K562 (cell line): ENCODE measurements at regions not wholly inside any gene's neighbourhood (a gene's known extent, or its start where the extent isn't known, plus 50 kb on each side); places are given as distances from the start of the nearest gene placed in this dataset.
A peak's percentile ranks its signal among the peaks of the same experiment; 100 is the strongest.

Experiments
- ATAC-seq: fragments of 200-7000 bp; cut with Tn5 transposase; 3 replicates; pipeline ENCODE4 v1.9.1; 2020; ENCODE audit warnings: moderate library complexity
- BruUV-seq: library from RNA; stranded (reverse); fragments of 400-500 nt; replicated peaks from 2 replicates; lab custom pipeline; 2021; lab: Mats Ljungman, UMichigan
- CTCF ChIA-PET: fragments of 300-600 bp; formaldehyde crosslinking; extraction: SDS; loops from one replicate; lab custom pipeline; 2021; ENCODE audit warnings: low intra/inter-chr PET ratio; lab: Yijun Ruan, JAX
- POLR2A ChIA-PET: fragments of 300-600, 350-650 bp; sonication (Branson Sonifier 250); formaldehyde crosslinking; extraction: SDS; loops from one replicate; lab custom pipeline; 2021; ENCODE audit warnings: antibody characterized with exemption, inconsistent platforms; lab: Yijun Ruan, JAX
- DNase-seq, 4 experiments: peaks; one replicate each; pipeline versions ENCODE4 v3.0.0 to v3.0.0-alpha.2; 2011 to 2018; ENCODE audit warnings: low spot score in 3 of 4, mixed read lengths in 3 of 4; ENCODE audit errors: extremely low read depth in 1 of 4
- FAIRE-seq: peaks from 2 replicates; lab custom pipeline; 2011; peaks lifted over from hg19 to GRCh38; lab: Jason Lieb, UNC
- H2AFZ ChIP-seq: 2 replicates; pipeline ENCODE4 v1.6.0; 2011; ENCODE audit warnings: low read depth, low read length, control low read depth, inconsistent platforms
- H3K27ac ChIP-seq: fragments of 200-600 bp; 3 replicates; pipeline ENCODE4 v1.8.0; 2011; ENCODE audit warnings: low read depth, mild to moderate bottlenecking, control low read depth, inconsistent platforms, low read length, moderate library complexity, mixed read lengths; ENCODE audit errors: extremely low read depth
- H3K27me3 ChIP-seq, 2 experiments: fragments of 300-600 bp in 1 of 2; 2 replicates in 1 of 2; 3 replicates in 1 of 2; pipeline versions ENCODE4 v1.6.0 to v1.8.0; 2011; ENCODE audit warnings: inconsistent platforms in 2 of 2, low read length in 2 of 2, mild to moderate bottlenecking in 1 of 2, mixed read lengths in 1 of 2, moderate library complexity in 1 of 2; ENCODE audit not compliant: control insufficient read depth in 2 of 2, insufficient read depth in 2 of 2
- H3K36me3 ChIP-seq: fragments of 300-600 bp; 3 replicates; pipeline ENCODE4 v1.8.0; 2011; ENCODE audit warnings: mild to moderate bottlenecking, low read length, inconsistent platforms; ENCODE audit not compliant: control insufficient read depth, insufficient read depth
- H3K4me1 ChIP-seq, 2 experiments: fragments of 200-600 bp in 1 of 2; replicated peaks in 1 of 2; 2 replicates in 1 of 2; 3 replicates in 1 of 2; pipeline versions ENCODE4 v1.5.1 to v1.8.0; 2011; ENCODE audit warnings: inconsistent platforms in 2 of 2, low read length in 2 of 2, mild to moderate bottlenecking in 1 of 2, mixed read lengths in 1 of 2, moderate library complexity in 1 of 2; ENCODE audit not compliant: control insufficient read depth in 2 of 2, insufficient read depth in 2 of 2
- H3K4me2 ChIP-seq: 2 replicates; pipeline ENCODE4 v1.6.1; 2011; ENCODE audit warnings: low read length, control low read depth, inconsistent platforms, mixed read lengths; ENCODE audit not compliant: insufficient read depth
- H3K4me3 ChIP-seq: fragments of 200-600 bp; sonication (generic), shearing (Covaris generic); 2 replicates; pipeline ENCODE4 v1.5.1; 2016; ENCODE audit warnings: control low read depth, inconsistent platforms
- H3K79me2 ChIP-seq: fragments of 200-600 bp; 3 replicates; pipeline ENCODE4 v1.8.0; 2011; ENCODE audit warnings: low read length, inconsistent platforms; ENCODE audit not compliant: control insufficient read depth, insufficient read depth
- H3K9ac ChIP-seq, 2 experiments: 2 replicates each; pipeline versions ENCODE4 v1.6.0 to v1.6.1; 2011; ENCODE audit warnings: low read depth in 2 of 2, low read length in 2 of 2, control low read depth in 1 of 2, inconsistent platforms in 1 of 2, mild to moderate bottlenecking in 1 of 2, mixed read lengths in 1 of 2; ENCODE audit not compliant: insufficient read depth in 1 of 2
- H3K9me1 ChIP-seq: one replicate; pipeline ENCODE4 v1.6.0; 2011; ENCODE audit warnings: inconsistent platforms, mild to moderate bottlenecking, low read length, moderate library complexity; ENCODE audit not compliant: control insufficient read depth, insufficient read depth
- H3K9me3 ChIP-seq: replicated peaks from 2 replicates; pipeline ENCODE4 v1.5.1; 2011; ENCODE audit warnings: low read depth, low read length, inconsistent platforms; ENCODE audit not compliant: control insufficient read depth, insufficient read depth
- H4K20me1 ChIP-seq: replicated peaks from 2 replicates; pipeline ENCODE4 v1.6.1; 2011; ENCODE audit warnings: low read length, inconsistent platforms, mixed read lengths; ENCODE audit not compliant: control insufficient read depth, insufficient read depth
- BDP1 ChIP-seq: IDR thresholded peaks from 3 replicates; pipeline ENCODE4 v1.6.1; 2011; ENCODE audit not compliant: insufficient read length, insufficient read depth
- ELF2 ChIP-seq: fragments of 250-450 bp; sonication (Bioruptor Pico); IDR thresholded peaks from 2 replicates; pipeline ENCODE4 v1.5.0; 2021; ENCODE audit warnings: mild to moderate bottlenecking
- RBM15 ChIP-seq: fragments of 200-400 bp; formaldehyde crosslinking; IDR thresholded peaks from 2 replicates; pipeline ENCODE4 v1.6.1; 2018; ENCODE audit warnings: mild to moderate bottlenecking, low read length, moderate library complexity; ENCODE audit not compliant: insufficient read depth
- STAT6 ChIP-seq: sonication (generic); formaldehyde crosslinking; IDR thresholded peaks from 2 replicates; pipeline ENCODE4 v1.8.1; 2023; ENCODE audit warnings: mild to moderate bottlenecking, missing genetic modification reagents
- ZNF224 ChIP-seq: sonication (generic); formaldehyde crosslinking; IDR thresholded peaks from 2 replicates; pipeline ENCODE4 v1.8.0; 2022; ENCODE audit warnings: mild to moderate bottlenecking, missing genetic modification reagents
- ZSCAN32 ChIP-seq: fragments of 450-650 bp; formaldehyde crosslinking; IDR thresholded peaks from 2 replicates; pipeline ENCODE4 v1.4.0; 2020; ENCODE audit warnings: mild to moderate bottlenecking, moderate library complexity
- WGBS: fragments of 100-300 bp; shearing (Covaris generic); methylation state at CpG from one replicate; pipeline ENCODE4 v1.1.6; 2016; ENCODE audit warnings: low coverage, mixed read lengths; ENCODE audit not compliant: insufficient coverage; ENCODE audit errors: missing lambda C conversion rate; 5-methylcytosine and 5-hydroxymethylcytosine counted together
- in situ Hi-C: fragments of 300-500 bp; cut with MboI; formaldehyde crosslinking; loops from 4 replicates; pipeline ENCODE4 v1.15.0; 2018; ENCODE audit warnings: inconsistent platforms, mixed read lengths
- intact Hi-C: fragments of 100-400 bp; cut with micrococcal nuclease; formaldehyde crosslinking; loops from 2 replicates; pipeline ENCODE4 v1.14.2; 2022

- Histone ChIP-seq H3K4me2 (no peak overlapping the region), H3K27ac (no peak overlapping the region), H3K79me2 (no peaks in the 10 kb centered on the region), H3K36me3 (no peaks in the 10 kb centered on the region), H3K27me3 (no peaks in the 10 kb centered on the region), H3K9ac (peak overlapping the region in 1 of 2 experiments; percentile 85; a peak in 1 of 4 replicates), H4K20me1 (no peaks in the 10 kb centered on the region), H2AFZ (no peak overlapping the region), H3K9me1 (no peaks in the 10 kb centered on the region), H3K4me3 (no peak overlapping the region), H3K9me3 (no peaks in the 10 kb centered on the region), H3K4me1 (peaks cover 6 to 34% of the 10 kb centered on the region in 2 experiments; a peak in 4 of 5 replicates)
- 62% methylated on average over 7 of the region's 20 CpGs for WGBS
- no TSS peak for BruUV-seq
- ATAC-seq (no peak), DNase-seq (no peak), FAIRE-seq (no peak)
- no peak for TF ChIP-seq STAT6 (CRISPR knock-in tag)
- no peak for TF ChIP-seq ZSCAN32 (CRISPR knock-in tag)
- no peak for TF ChIP-seq BDP1
- TF ChIP-seq RBM15 = no peak
- TF ChIP-seq ZNF224 = no peak
- TF ChIP-seq ELF2 (CRISPR knock-in tag) = no peak
- in situ Hi-C loops = loop anchor here (5.0 kb wide), 1 partner anchor 121 kb away; no protein-coding TSS in a partner anchor
- ChIA-PET CTCF (no interaction called here), POLR2A (interaction anchor here (0.6 kb wide), 1 partner anchor 222 kb away, joined by 3 read pairs; no protein-coding TSS in a partner anchor)
- intact Hi-C loops = no loop called here
These were observed 75.2 kb downstream of the TMEM121 start for GRCh38 chr14:105601360-105602242.
